HepG2 (cell line): ENCODE measurements at regions not wholly inside any gene's neighbourhood (a gene's known extent, or its start where the extent isn't known, plus 50 kb on each side); places are given as distances from the start of the nearest gene placed in this dataset.

Experiments
- ARNT ChIP-seq: fragments of 450-650 bp; IDR thresholded peaks from 2 replicates; pipeline ENCODE4 v1.6.1; 2017
- BCL6 ChIP-seq: IDR thresholded peaks from 2 replicates; pipeline ENCODE4 v1.6.1; 2016; ENCODE audit warnings: missing genetic modification reagents, missing compliant biosample characterization
- FOXK1 ChIP-seq: sonication (generic); formaldehyde crosslinking; IDR thresholded peaks from 2 replicates; pipeline ENCODE4 v1.4.0; 2020; ENCODE audit warnings: low read depth, missing genetic modification reagents, borderline replicate concordance
- FOXP1 ChIP-seq, 2 experiments: fragments of 450-650 bp in 1 of 2; IDR thresholded peaks; 2 replicates each; pipeline ENCODE4 v1.6.1; 2017 to 2018; ENCODE audit warnings: antibody characterized with exemption in 1 of 2
- HDAC2 ChIP-seq: sonication (generic); formaldehyde crosslinking; IDR thresholded peaks from 2 replicates; pipeline ENCODE4 v1.4.0; 2020; ENCODE audit warnings: missing genetic modification reagents
- MZF1 ChIP-seq: sonication (generic); formaldehyde crosslinking; IDR thresholded peaks from 2 replicates; pipeline ENCODE4 v1.8.1; 2023; ENCODE audit warnings: mild to moderate bottlenecking, missing genetic modification reagents, borderline replicate concordance
- NR2F1 ChIP-seq, 2 experiments: fragments of 450-650 bp in 1 of 2; formaldehyde crosslinking in 1 of 2; IDR thresholded peaks; 2 replicates each; pipeline versions ENCODE4 v1.5.0 to v1.6.1; 2016 to 2020; ENCODE audit warnings: mild to moderate bottlenecking in 1 of 2, missing compliant biosample characterization in 1 of 2, missing genetic modification reagents in 1 of 2, moderate library complexity in 1 of 2
- NR2F6 ChIP-seq, 2 experiments: IDR thresholded peaks; 2 replicates each; pipeline ENCODE4 v1.6.1; 2016; ENCODE audit warnings: antibody characterized with exemption in 1 of 2, mild to moderate bottlenecking in 1 of 2
- PHB2 ChIP-seq: fragments of 450-650 bp; IDR thresholded peaks from 2 replicates; pipeline ENCODE4 v1.6.1; 2018; ENCODE audit not compliant: partially characterized antibody
- POGZ ChIP-seq: sonication (generic); formaldehyde crosslinking; IDR thresholded peaks from 2 replicates; pipeline ENCODE4 v1.4.0; 2020; ENCODE audit warnings: mild to moderate bottlenecking, missing genetic modification reagents
- SOX6 ChIP-seq, 2 experiments: fragments of 450-650 bp in 1 of 2; sonication (generic) in 1 of 2; formaldehyde crosslinking in 1 of 2; IDR thresholded peaks; 2 replicates each; pipeline versions ENCODE4 v1.4.0 to v1.6.1; 2017 to 2020; ENCODE audit warnings: antibody characterized with exemption in 1 of 2, mild to moderate bottlenecking in 1 of 2, missing genetic modification reagents in 1 of 2
- SYNCRIP ChIP-seq: fragments of 200-400 bp; formaldehyde crosslinking; IDR thresholded peaks from 2 replicates; pipeline ENCODE4 v1.6.1; 2018; ENCODE audit warnings: mild to moderate bottlenecking, low read depth, low read length; ENCODE audit not compliant: insufficient read depth
- TEAD3 ChIP-seq: optimal IDR thresholded peaks from 2 replicates; pipeline ENCODE3; 2016; ENCODE audit warnings: borderline replicate concordance
- ZEB1 ChIP-seq: IDR thresholded peaks from 2 replicates; pipeline ENCODE4 v1.6.1; 2012; ENCODE audit warnings: mild to moderate bottlenecking, low read depth, inconsistent platforms; ENCODE audit not compliant: insufficient replicate concordance
- ZNF256 ChIP-seq: sonication (generic); formaldehyde crosslinking; conservative IDR thresholded peaks from 2 replicates; pipeline ENCODE4 v1.4.0; 2020; ENCODE audit warnings: missing genetic modification reagents
- ZNF331 ChIP-seq: sonication (generic); formaldehyde crosslinking; IDR thresholded peaks from 2 replicates; pipeline ENCODE4 v1.4.0; 2020; ENCODE audit warnings: missing genetic modification reagents
- ZNF773 ChIP-seq: sonication (generic); formaldehyde crosslinking; IDR thresholded peaks from 2 replicates; pipeline ENCODE4 v1.4.0; 2020; ENCODE audit warnings: missing genetic modification reagents, borderline replicate concordance
- TF ChIP-seq, protein P1 (sequence below): IDR thresholded peaks from 2 replicates; pipeline ENCODE4 v1.4.0; 2020; ENCODE audit warnings: mild to moderate bottlenecking, missing genetic modification reagents
- TF ChIP-seq, protein P2 (sequence below): sonication (generic); formaldehyde crosslinking; IDR thresholded peaks from 2 replicates; pipeline ENCODE4 v1.5.0; 2020; ENCODE audit warnings: mild to moderate bottlenecking, missing genetic modification reagents, borderline replicate concordance
- TF ChIP-seq, protein P3 (sequence below): sonication (generic); formaldehyde crosslinking; IDR thresholded peaks from 2 replicates; pipeline ENCODE4 v1.4.0; 2020; ENCODE audit warnings: mild to moderate bottlenecking, missing genetic modification reagents
- TF ChIP-seq, protein P4 (sequence below): sonication (generic); formaldehyde crosslinking; IDR thresholded peaks from 2 replicates; pipeline ENCODE4 v1.5.0; 2020; ENCODE audit warnings: mild to moderate bottlenecking, missing genetic modification reagents, borderline replicate concordance

DNA sequence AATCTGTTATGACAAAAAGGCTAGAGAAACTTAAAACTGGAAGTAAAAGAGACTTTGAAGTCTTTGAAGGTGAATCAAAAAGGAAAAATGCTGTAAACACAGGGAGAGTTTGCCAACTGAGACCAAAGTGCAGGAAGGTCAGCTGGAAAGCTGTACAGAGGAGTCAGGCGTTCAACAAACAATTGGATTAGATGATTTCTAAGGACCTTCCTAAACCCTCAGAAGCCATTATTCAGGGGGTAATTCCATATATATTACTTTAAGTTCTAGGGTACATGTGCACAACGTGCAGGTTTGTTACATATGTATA, 156.8 kb downstream of the ZBTB18 start (continued):
- TF ChIP-seq, protein P1, sequence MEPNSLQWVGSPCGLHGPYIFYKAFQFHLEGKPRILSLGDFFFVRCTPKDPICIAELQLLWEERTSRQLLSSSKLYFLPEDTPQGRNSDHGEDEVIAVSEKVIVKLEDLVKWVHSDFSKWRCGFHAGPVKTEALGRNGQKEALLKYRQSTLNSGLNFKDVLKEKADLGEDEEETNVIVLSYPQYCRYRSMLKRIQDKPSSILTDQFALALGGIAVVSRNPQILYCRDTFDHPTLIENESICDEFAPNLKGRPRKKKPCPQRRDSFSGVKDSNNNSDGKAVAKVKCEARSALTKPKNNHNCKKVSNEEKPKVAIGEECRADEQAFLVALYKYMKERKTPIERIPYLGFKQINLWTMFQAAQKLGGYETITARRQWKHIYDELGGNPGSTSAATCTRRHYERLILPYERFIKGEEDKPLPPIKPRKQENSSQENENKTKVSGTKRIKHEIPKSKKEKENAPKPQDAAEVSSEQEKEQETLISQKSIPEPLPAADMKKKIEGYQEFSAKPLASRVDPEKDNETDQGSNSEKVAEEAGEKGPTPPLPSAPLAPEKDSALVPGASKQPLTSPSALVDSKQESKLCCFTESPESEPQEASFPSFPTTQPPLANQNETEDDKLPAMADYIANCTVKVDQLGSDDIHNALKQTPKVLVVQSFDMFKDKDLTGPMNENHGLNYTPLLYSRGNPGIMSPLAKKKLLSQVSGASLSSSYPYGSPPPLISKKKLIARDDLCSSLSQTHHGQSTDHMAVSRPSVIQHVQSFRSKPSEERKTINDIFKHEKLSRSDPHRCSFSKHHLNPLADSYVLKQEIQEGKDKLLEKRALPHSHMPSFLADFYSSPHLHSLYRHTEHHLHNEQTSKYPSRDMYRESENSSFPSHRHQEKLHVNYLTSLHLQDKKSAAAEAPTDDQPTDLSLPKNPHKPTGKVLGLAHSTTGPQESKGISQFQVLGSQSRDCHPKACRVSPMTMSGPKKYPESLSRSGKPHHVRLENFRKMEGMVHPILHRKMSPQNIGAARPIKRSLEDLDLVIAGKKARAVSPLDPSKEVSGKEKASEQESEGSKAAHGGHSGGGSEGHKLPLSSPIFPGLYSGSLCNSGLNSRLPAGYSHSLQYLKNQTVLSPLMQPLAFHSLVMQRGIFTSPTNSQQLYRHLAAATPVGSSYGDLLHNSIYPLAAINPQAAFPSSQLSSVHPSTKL (CRISPR knock-in tag) = peak; percentile 86
- TF ChIP-seq FOXP1 (IDR thresholded peaks at IDR 0.05) (no peak), FOXP1 (CRISPR knock-in tag; IDR thresholded peaks at IDR 0.05) (peak; percentile 71), POGZ (peak; percentile 43; the same call in 1 of the 2 replicates), HDAC2 (CRISPR knock-in tag) (peak; percentile 65), ZEB1 (no peak), BCL6 (CRISPR knock-in tag) (peak; percentile 73), ZNF331 (CRISPR knock-in tag) (peak; percentile 33; the same call in 1 of the 2 replicates), TEAD3 (peak; percentile 60), NR2F6 (IDR thresholded peaks at IDR 0.05) (peak; percentile 55; the same call in 1 of the 2 replicates), NR2F6 (CRISPR knock-in tag; IDR thresholded peaks at IDR 0.05) (peak; percentile 77), ZNF256 (CRISPR knock-in tag) (no peak), NR2F1 (CRISPR knock-in tag; IDR thresholded peaks at IDR 0.05) (0 out of 4 replicates have a peak, but pooled peaks of 1 of the 2 experiments have one; percentile 51), FOXK1 (0 out of 2 replicates have a peak, but pooled peaks have one; percentile 30), SYNCRIP (no peak), SOX6 (IDR thresholded peaks at IDR 0.05) (no peak), SOX6 (CRISPR knock-in tag; IDR thresholded peaks at IDR 0.05) (peak; percentile 76), PHB2 (no peak), ZNF773 (CRISPR knock-in tag) (no peak), MZF1 (CRISPR knock-in tag) (no peak), ARNT (no peak)
- TF ChIP-seq, protein P2, sequence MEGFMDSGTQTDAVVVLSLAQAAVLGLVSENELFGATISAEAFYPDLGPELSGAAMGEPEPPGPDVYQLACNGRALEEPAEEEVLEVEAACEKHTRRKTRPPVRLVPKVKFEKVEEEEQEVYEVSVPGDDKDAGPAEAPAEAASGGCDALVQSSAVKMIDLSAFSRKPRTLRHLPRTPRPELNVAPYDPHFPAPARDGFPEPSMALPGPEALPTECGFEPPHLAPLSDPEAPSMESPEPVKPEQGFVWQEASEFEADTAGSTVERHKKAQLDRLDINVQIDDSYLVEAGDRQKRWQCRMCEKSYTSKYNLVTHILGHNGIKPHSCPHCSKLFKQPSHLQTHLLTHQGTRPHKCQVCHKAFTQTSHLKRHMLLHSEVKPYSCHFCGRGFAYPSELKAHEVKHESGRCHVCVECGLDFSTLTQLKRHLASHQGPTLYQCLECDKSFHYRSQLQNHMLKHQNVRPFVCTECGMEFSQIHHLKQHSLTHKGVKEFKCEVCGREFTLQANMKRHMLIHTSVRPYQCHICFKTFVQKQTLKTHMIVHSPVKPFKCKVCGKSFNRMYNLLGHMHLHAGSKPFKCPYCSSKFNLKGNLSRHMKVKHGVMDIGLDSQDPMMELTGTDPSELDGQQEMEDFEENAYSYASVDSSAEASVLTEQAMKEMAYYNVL (CRISPR knock-in tag) = peak; percentile 79; the same call in 1 of the 2 replicates
- TF ChIP-seq, protein P3, sequence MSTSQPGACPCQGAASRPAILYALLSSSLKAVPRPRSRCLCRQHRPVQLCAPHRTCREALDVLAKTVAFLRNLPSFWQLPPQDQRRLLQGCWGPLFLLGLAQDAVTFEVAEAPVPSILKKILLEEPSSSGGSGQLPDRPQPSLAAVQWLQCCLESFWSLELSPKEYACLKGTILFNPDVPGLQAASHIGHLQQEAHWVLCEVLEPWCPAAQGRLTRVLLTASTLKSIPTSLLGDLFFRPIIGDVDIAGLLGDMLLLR (CRISPR knock-in tag) = no peak
- TF ChIP-seq, protein P4, sequence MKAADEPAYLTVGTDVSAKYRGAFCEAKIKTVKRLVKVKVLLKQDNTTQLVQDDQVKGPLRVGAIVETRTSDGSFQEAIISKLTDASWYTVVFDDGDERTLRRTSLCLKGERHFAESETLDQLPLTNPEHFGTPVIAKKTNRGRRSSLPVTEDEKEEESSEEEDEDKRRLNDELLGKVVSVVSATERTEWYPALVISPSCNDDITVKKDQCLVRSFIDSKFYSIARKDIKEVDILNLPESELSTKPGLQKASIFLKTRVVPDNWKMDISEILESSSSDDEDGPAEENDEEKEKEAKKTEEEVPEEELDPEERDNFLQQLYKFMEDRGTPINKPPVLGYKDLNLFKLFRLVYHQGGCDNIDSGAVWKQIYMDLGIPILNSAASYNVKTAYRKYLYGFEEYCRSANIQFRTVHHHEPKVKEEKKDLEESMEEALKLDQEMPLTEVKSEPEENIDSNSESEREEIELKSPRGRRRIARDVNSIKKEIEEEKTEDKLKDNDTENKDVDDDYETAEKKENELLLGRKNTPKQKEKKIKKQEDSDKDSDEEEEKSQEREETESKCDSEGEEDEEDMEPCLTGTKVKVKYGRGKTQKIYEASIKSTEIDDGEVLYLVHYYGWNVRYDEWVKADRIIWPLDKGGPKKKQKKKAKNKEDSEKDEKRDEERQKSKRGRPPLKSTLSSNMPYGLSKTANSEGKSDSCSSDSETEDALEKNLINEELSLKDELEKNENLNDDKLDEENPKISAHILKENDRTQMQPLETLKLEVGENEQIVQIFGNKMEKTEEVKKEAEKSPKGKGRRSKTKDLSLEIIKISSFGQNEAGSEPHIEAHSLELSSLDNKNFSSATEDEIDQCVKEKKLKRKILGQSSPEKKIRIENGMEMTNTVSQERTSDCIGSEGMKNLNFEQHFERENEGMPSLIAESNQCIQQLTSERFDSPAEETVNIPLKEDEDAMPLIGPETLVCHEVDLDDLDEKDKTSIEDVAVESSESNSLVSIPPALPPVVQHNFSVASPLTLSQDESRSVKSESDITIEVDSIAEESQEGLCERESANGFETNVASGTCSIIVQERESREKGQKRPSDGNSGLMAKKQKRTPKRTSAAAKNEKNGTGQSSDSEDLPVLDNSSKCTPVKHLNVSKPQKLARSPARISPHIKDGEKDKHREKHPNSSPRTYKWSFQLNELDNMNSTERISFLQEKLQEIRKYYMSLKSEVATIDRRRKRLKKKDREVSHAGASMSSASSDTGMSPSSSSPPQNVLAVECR (CRISPR knock-in tag) = no peak
